ENCODE measurements at regions not wholly inside any gene's neighbourhood (a gene's known extent, or its start where the extent isn't known, plus 50 kb on each side); places are given as distances from the start of the nearest gene placed in this dataset.

DNA sequence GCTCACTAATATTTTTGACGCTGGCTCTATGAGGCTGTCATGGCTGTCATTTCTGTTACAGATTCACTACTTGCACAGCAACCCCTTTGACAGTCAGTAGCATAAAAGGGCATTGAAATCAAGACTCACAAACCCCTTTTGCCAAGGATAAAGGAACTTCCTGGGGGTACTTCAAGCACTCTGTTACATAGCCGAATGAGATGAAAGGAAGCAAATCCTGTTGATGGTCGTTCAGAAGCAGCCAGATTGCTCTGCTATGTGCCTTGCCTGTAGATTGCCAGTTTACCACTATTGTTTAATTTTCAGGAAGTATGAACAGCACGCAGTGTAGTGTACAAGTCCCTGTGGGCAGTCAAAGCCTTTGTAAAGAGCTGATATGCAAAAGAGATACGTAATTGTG lies 296.2 kb downstream of the LRRIQ3 start:
- ChIA-PET CTCF (no interaction called here), POLR2A (no interaction called here)
- H3K27ac ChIP-seq (ENCODE audit: low read length in 2 of 2), result no peak overlapping the region
- H3K4me3 Mint-ChIP-seq, result no peak overlapping the region
- H3K9me3 ChIP-seq (ENCODE audit: control extremely low read depth in 1 of 3, control insufficient read depth in 2 of 3, insufficient read depth in 1 of 3, low read length in 2 of 3), result no peaks in the 10 kb centered on the region
- H4K20me1 ChIP-seq (ENCODE audit: control insufficient read depth, insufficient read depth, low read length, poor library complexity, severe bottlenecking), result no peaks in the 10 kb centered on the region
- H3K4me1 Mint-ChIP-seq, result no peaks in the 10 kb centered on the region
- H3K4me1 ChIP-seq (ENCODE audit: control insufficient read depth in 2 of 2, insufficient read depth in 2 of 2, low read length in 2 of 2), result no peaks in the 10 kb centered on the region
- DNase-seq (no peak), ATAC-seq (ENCODE audit: low read depth) (no peak)
- TF ChIP-seq, protein P1, sequence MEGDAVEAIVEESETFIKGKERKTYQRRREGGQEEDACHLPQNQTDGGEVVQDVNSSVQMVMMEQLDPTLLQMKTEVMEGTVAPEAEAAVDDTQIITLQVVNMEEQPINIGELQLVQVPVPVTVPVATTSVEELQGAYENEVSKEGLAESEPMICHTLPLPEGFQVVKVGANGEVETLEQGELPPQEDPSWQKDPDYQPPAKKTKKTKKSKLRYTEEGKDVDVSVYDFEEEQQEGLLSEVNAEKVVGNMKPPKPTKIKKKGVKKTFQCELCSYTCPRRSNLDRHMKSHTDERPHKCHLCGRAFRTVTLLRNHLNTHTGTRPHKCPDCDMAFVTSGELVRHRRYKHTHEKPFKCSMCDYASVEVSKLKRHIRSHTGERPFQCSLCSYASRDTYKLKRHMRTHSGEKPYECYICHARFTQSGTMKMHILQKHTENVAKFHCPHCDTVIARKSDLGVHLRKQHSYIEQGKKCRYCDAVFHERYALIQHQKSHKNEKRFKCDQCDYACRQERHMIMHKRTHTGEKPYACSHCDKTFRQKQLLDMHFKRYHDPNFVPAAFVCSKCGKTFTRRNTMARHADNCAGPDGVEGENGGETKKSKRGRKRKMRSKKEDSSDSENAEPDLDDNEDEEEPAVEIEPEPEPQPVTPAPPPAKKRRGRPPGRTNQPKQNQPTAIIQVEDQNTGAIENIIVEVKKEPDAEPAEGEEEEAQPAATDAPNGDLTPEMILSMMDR (IDR thresholded peaks at IDR 0.05), result no peak
- TF ChIP-seq EZH2 (IDR thresholded peaks at IDR 0.05; ENCODE audit: borderline replicate concordance, insufficient read depth, low read depth, low read length, poor library complexity, severe bottlenecking), result no peak
- H3K9ac ChIP-seq (ENCODE audit: low read length), result no peak overlapping the region
- no peak overlapping the region for H3K4me3 ChIP-seq (ENCODE audit: control extremely low read depth in 1 of 5, extremely low read depth in 1 of 5, insufficient read depth in 1 of 5, low read depth in 2 of 5, low read length in 4 of 5)
- H3K27me3 ChIP-seq (replicated peaks in 1 of 4; ENCODE audit: control extremely low read depth in 1 of 4, control insufficient read depth in 3 of 4, insufficient read depth in 4 of 4, low read length in 3 of 4), result no peaks in the 10 kb centered on the region
- H3K27ac Mint-ChIP-seq, result no peak overlapping the region
- no peaks in the 10 kb centered on the region for H3K27me3 Mint-ChIP-seq
- H3K79me2 ChIP-seq (ENCODE audit: control insufficient read depth, insufficient read depth, low read length), result no peaks in the 10 kb centered on the region
- no peaks in the 10 kb centered on the region for H3K36me3 ChIP-seq (replicated peaks in 1 of 2; ENCODE audit: control extremely low read depth in 1 of 2, control insufficient read depth in 1 of 2, extremely low read depth in 1 of 2, insufficient read depth in 2 of 2, low read length in 1 of 2)
- no peak overlapping the region for H3K4me2 ChIP-seq (replicated peaks; ENCODE audit: low read depth, low read length, poor library complexity, severe bottlenecking)
- H3K9me3 Mint-ChIP-seq (ENCODE audit: insufficient read depth), result no peaks in the 10 kb centered on the region
- no peak overlapping the region for H2AFZ ChIP-seq (ENCODE audit: insufficient read depth, low read depth, low read length, poor library complexity, severe bottlenecking)
- intact Hi-C loops (cut with micrococcal nuclease), result no loop called here
- WGBS (ENCODE audit: insufficient coverage), result 51% methylated on average over 5 of the region's 5 CpGs

DNA sequence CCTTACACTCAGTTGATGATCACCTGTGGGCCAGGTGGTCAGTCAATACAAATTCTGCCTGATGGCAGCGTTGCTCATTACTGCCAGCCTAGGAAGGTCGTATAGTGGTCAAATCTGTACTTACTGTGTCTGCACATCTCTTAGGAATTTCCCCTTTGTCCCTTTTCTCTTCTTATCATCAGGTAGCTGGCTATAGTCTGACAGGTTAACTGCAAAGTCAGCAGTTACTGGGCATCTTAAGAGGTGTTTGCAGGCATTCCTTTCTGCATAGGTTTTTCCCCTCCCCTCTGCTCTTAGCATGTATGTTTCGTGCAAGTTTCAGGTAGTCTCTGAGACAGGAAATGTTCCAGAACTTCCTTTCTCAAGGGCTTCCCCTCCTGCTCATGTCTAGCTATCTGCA lies 298.7 kb downstream of the LRRIQ3 start:
- Histone ChIP-seq H4K20me1 (ENCODE audit: control insufficient read depth, insufficient read depth, low read length, poor library complexity, severe bottlenecking) (no peaks in the 10 kb centered on the region), H3K4me1 (ENCODE audit: control insufficient read depth in 2 of 2, insufficient read depth in 2 of 2, low read length in 2 of 2) (no peaks in the 10 kb centered on the region), H3K4me3 (ENCODE audit: control extremely low read depth in 1 of 5, extremely low read depth in 1 of 5, insufficient read depth in 1 of 5, low read depth in 2 of 5, low read length in 4 of 5) (no peak overlapping the region), H2AFZ (ENCODE audit: insufficient read depth, low read depth, low read length, poor library complexity, severe bottlenecking) (no peak overlapping the region), H3K27ac (ENCODE audit: low read length in 2 of 2) (no peak overlapping the region), H3K79me2 (ENCODE audit: control insufficient read depth, insufficient read depth, low read length) (no peaks in the 10 kb centered on the region), H3K36me3 (replicated peaks in 1 of 2; ENCODE audit: control extremely low read depth in 1 of 2, control insufficient read depth in 1 of 2, extremely low read depth in 1 of 2, insufficient read depth in 2 of 2, low read length in 1 of 2) (no peaks in the 10 kb centered on the region), H3K9me3 (ENCODE audit: control extremely low read depth in 1 of 3, control insufficient read depth in 2 of 3, insufficient read depth in 1 of 3, low read length in 2 of 3) (no peaks in the 10 kb centered on the region), H3K9ac (ENCODE audit: low read length) (no peak overlapping the region), H3K27me3 (replicated peaks in 1 of 4; ENCODE audit: control extremely low read depth in 1 of 4, control insufficient read depth in 3 of 4, insufficient read depth in 4 of 4, low read length in 3 of 4) (no peaks in the 10 kb centered on the region), H3K4me2 (replicated peaks; ENCODE audit: low read depth, low read length, poor library complexity, severe bottlenecking) (no peak overlapping the region)
- Mint-ChIP-seq H3K4me3 (no peak overlapping the region), H3K4me1 (no peaks in the 10 kb centered on the region), H3K9me3 (ENCODE audit: insufficient read depth) (no peaks in the 10 kb centered on the region), H3K27ac (no peak overlapping the region), H3K27me3 (no peaks in the 10 kb centered on the region)
- ATAC-seq (ENCODE audit: low read depth) (no peak), DNase-seq (no peak)
- 74% methylated on average over 2 of the region's 3 CpGs for WGBS (ENCODE audit: insufficient coverage)
- TF ChIP-seq, protein P1 (IDR thresholded peaks at IDR 0.05), result no peak
- TF ChIP-seq EZH2 (IDR thresholded peaks at IDR 0.05; ENCODE audit: borderline replicate concordance, insufficient read depth, low read depth, low read length, poor library complexity, severe bottlenecking), result no peak
- intact Hi-C loops (cut with micrococcal nuclease), result no loop called here
- ChIA-PET POLR2A (no interaction called here), CTCF (no interaction called here)

Measured in B cell (primary cell).